ENCODE measurements at regions not wholly inside any gene's neighbourhood (a gene's known extent, or its start where the extent isn't known, plus 50 kb on each side); places are given as distances from the start of the nearest gene placed in this dataset.

DNA sequence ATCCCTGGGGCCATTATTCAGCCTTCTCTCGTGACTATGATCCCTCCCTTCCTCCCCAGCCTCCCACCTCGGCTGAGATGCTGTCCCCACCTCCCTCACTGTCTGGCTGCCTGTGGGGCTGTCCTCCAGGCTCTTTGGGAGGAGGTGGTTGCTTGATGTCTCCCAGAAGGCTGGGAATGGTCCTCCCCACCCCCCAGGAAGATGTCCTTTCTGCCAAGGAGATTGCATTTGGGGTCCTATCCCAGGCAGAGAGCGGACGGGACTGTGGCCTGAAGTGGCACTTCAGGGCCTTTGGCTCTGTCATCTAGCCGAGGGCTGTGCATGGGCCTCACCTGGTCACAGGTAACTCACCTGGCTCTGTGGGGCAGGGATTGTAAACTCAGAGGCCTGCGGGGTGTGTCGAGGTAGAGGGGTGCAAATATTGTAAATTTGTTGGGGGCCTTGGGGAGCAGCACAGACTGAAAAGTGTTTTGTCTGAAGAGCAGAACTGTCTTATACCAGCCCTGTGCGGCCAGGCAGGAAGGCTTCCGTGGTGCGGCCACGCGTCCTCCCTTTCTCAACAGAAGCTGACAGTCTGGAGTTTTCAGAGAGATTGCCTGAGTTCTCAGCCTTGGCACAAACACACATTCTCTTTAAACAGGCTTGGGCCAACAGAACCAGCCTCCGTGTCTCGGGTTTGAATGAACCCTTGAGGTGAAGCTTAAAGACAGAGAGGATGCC is 177.9 kb downstream of the SEC14L1 start:
- TF ChIP-seq CTCF (IDR thresholded peaks at IDR 0.05; ENCODE audit: low read depth, low read length, missing input control) = no peak
- TF ChIP-seq FOXA1 (IDR thresholded peaks at IDR 0.05) = no peak
- TF ChIP-seq, protein P1, sequence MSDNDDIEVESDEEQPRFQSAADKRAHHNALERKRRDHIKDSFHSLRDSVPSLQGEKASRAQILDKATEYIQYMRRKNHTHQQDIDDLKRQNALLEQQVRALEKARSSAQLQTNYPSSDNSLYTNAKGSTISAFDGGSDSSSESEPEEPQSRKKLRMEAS (IDR thresholded peaks at IDR 0.05) = no peak
- TF ChIP-seq, protein P2, sequence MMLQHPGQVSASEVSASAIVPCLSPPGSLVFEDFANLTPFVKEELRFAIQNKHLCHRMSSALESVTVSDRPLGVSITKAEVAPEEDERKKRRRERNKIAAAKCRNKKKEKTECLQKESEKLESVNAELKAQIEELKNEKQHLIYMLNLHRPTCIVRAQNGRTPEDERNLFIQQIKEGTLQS (IDR thresholded peaks at IDR 0.05) = no peak
- no peak for TF ChIP-seq JUND (IDR thresholded peaks at IDR 0.05)
- no peak for TF ChIP-seq RXRA (IDR thresholded peaks at IDR 0.05)
- TF ChIP-seq SP1 (IDR thresholded peaks at IDR 0.05) = no peak
- TF ChIP-seq GABPA (IDR thresholded peaks at IDR 0.05 in 1 of 2, conservative IDR thresholded peaks at IDR 0.05 in 1 of 2) = no peak
- no peak for TF ChIP-seq EGR1 (IDR thresholded peaks at IDR 0.05; ENCODE audit: low read depth in 2 of 2)
- TF ChIP-seq RAD21 (IDR thresholded peaks at IDR 0.05) = no peak
- no peak for TF ChIP-seq TAF1 (conservative IDR thresholded peaks at IDR 0.05)
- no peak for TF ChIP-seq YY1 (IDR thresholded peaks at IDR 0.05)

All from liver (tissue), 3 donors.